DMS 273 treated with DMSO at 0.1 percent for 48 hours (cell line): ENCODE measurements at regions not wholly inside any gene's neighbourhood (a gene's known extent, or its start where the extent isn't known, plus 50 kb on each side); places are given as distances from the start of the nearest gene placed in this dataset.
"Not testable (repeated sequence)": the region's sequence is repeated elsewhere in the genome, so short reads cannot be mapped to it uniquely, and the experiment has no call there.

Experiments
- DNase-seq: peaks from one replicate; lab custom pipeline; 2025; lab: John Stamatoyannopoulos, UW

DNA sequence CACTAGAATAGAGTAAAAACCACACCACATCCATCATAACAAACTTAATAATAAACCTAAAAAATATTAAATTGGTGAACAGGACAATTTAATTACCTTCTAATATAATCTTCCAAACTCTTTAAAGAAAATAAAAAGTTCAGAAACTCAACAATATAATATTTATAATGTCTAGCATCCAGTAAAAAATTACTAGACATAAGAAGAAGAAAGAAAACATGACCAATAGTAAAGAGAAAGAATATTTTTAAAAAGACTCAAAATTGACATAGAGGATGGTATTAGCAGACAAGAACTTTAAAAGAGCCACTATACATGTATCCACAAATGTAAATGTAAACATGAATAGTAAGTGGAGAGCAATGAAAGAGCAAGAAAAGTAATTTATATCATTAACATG is 388.4 kb downstream of the TFEC start:
- no peak for DNase-seq

DNA sequence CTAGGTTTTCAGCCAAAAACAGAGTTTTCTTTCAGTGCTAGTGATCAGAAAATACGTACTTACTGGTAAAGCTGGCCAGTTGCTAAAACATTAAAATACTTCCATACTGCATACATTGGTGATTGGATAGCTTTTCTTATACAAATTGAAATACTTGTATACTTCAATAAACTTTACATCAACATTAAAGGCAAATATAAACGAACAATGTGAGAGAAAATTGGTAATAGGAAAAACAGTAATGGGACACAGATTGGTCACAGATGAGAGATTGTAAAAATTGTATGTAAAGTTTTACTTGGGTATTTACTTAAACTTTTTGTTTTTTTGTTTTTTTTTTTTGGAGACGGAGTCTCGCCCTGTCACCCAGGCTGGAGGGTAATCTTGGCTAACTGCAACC is 391.7 kb downstream of the TFEC start:
- DNase-seq = no peak

DNA sequence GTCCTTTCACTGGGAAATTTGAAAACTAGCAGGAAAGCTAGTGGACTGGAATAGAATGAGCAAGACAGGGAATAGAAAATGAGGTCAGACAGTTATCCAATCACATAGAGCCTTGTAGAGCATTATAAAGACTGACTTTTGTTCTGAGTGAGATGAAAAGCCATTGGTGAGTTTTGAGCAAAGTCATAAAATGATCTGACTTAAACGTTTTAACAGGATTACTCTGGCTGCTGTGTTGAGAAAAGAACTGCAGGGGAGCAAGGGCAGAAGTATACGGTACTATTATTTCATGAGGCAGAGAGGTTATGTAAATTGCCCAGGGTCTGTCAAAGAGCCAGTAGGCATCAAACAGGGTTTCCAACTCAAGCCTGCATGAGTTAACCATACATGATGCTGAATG is 393.4 kb downstream of the TFEC start:
- no peak for DNase-seq

DNA sequence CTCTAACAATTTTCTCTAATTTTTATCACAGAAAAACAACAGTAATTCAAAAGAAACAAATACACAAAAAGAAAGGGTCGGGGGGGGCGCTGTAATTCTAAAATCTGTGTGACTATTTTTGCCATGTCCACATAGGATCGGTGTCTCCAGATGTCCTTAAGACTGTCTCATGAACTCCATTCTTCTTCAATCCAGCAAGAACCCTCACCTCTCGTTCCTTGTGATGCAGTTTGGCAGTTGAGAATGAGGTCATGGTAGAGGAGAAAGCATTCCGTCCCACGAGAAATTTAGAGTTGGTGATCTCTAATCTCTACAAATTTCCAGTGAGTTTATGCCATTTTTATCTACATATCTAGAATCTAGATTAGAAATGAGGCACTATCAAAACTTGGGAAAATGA is 394.7 kb downstream of the TFEC start:
- no peak for DNase-seq

DNA sequence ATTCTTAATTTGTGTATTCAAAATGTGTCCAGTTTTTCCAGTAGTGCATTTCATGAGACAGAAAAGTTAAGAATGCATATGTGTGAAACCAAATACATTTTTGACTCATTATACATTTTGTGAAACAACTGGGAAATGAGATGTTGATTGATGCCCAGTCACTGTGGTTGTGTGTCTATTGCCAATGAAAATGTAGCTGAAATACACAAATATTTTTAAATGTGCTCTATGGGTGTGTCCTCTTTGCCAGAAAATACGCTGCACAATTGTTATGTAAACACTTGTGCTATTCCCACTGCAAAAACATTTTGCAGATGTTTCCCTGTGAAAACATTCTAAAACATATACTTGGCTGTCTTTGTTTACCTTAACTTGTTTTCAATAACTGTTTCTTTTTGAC is 395.2 kb downstream of the TFEC start:
- no peak for DNase-seq

DNA sequence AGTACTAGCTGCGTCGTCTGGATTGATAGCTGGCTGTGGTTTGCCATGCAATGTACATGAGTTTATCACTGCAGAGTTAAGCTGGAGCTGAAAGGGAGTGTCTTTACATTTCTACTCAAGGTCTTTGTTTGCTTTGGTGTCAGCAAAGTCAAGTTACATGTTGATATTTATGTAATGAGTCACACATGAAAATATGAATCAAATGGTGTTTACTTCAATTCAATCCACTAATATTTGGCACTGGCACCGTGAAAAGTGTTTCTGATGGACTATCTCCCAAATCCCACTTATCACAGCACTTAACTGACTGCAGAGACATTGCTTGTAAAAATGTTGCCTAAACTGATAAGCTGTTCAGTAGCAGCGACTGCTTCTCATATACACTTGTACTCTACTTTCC is 395.9 kb downstream of the TFEC start:
- no peak for DNase-seq

DNA sequence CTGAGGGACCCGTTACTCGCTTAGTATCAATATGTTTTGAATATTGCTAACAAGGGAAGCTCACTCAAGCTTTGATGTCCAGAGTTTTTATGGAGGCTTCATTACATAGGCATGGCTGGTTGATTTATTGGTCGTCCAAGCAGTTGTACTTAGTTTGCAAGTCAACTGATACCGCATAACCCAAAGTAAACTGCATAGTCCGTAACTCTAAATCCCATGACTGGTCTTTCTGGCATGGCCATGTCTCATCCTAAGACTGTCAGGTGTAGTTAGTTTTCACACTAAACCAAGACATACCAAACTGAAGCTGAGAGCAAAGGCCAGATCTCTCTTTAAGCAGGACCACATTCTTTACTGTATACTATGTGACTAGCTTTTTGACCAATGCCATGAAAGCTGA is 397.9 kb downstream of the TFEC start:
- no peak for DNase-seq

DNA sequence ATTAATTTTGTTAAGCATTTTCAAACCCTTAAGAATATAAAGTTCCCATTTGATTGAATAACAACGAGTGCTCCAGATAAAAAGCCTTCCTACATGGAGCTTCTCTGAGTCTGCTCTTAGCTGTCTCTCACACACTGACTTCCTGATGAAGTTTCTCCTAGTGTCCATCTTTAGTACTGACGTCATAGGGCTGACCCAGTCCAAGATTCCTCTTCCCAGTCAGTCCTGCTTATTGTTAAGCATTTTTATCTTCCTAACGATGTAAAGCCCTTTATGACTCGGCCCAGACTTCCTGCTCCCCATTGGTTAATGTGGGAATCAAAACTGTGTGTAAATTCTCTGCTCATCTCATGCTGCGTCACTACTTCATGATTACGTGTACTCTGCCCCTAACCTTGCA is 398.8 kb downstream of the TFEC start:
- DNase-seq = no peak

DNA sequence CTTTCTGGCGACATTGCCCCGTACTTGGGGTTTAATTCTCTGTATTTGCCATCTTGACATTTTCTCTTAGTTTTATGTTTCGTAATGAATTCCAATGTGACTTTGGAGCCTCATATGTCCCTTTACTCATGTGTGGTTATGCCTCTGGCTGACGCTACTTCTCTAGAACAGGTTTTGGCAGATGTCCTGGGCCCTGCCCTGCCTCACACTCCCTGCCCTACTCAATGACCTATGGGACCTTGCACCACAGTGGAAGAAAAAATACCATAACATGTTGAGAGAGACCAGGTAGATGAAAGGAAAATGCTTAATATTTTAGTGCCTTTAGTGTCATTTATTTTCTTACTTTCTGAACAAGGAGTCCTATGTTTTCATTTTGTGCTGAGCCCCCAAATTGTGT is 400.5 kb downstream of the TFEC start:
- no peak for DNase-seq

DNA sequence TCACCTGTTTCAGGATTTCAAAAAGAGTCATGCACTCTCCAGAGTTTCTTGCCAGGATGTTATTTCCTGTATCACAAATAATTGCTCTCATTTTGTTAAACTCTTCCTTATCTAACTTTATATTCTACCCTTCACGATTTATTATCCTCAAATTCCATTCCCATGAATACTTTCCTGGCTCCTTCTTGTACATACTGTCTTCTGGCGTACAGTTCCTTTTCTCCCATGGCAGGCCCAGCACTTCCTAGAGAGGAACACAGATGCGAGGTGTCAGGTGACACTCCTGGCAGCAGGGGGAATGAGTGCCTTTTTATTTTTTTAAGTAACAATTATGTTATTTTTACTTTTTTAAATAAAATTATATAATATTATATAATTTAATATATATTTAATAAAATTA is 411.9 kb downstream of the TFEC start:
- DNase-seq = no peak

DNA sequence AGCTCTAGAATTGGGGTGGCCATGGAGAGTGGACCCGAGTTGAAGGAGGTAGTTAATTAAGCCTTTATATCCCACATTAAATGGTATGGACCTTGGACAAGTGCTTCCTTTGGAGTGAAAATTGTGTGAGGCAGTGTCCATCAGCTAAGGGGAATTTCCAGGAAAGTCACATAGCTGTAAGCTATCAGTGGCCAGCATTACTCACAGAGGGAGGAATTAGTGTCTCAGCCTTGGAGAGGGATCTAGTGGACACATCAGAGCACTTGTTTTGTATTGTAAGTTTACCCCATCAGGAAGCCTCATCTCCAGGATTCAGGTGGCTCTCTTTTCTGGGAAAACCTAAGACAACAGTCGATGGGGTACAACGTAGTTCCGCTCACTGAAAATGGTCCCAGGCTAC is 416.7 kb downstream of the TFEC start:
- no peak for DNase-seq

DNA sequence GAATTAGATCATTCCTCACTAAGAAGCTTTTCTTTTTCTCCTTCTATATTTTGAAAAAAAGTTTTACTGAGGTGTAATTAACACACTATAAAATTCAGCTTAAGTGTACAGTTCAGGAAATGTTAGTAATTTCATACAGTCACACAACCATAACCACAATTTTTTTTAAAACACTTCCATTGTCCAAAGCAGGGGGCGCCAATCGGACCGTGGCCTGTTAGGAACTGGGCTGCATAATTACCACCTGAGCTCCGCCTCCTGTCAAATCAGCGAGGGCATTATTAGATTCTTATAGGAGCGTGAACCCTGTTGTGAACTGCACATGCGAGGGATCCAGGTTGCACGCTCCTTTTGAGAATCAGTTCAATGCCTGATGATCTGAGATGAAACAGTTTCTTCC is 427.1 kb downstream of the TFEC start:
- no peak for DNase-seq

DNA sequence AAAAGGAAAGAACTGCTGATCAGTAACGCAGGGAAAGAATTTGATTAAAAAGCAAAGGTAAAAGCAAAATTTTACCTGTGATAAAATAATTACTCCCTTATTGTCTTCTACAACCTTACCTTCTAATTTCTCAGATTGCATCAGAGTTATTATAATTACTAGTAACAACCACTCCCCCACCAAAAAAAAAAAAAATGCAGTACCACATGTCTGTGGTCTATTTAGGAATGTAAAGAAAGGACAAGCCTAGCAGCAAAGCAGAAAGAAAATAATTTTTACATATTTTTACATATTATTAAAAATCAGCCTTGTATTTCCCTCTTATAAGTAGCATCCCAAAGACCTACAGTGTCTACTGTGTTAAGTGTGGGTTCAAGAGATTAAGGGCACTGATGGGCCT is 430.4 kb downstream of the TFEC start:
- no peak for DNase-seq

DNA sequence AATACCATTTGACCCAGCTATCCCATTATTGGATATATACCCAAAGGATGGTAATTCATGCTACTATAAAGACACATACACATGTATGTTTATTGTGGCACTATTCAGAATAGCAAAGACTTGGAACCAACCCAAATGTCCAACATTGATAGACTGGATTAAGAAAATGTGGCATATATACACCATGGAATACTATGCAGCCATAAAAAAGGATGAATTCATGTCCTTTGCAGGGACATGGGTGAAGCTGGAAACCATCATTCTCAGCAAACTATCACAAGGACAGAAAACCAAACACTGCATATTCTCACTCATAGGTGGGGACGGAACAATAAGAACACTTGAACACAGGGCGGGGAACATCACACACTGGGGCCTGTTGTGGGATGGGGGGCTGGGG is 431.4 kb downstream of the TFEC start:
- DNase-seq = not testable (repeated sequence)

DNA sequence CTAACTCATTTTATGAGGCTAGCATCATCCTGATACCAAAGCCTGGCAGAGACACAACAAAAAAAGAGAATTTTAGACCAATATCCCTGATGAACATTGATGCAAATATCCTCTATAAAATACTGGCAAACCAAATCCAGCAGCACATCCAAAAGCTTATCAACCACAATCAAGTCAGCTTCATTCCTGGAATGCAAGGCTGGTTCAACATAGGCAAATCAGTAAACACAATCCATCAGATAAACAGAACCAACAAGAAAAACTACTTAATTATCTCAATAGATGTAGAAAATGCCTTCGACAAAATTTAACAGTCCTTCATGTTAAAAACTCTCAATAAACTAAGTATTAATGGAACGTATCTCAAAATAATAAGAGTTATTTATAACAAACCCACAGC is 433.3 kb downstream of the TFEC start:
- not testable (repeated sequence) for DNase-seq

DNA sequence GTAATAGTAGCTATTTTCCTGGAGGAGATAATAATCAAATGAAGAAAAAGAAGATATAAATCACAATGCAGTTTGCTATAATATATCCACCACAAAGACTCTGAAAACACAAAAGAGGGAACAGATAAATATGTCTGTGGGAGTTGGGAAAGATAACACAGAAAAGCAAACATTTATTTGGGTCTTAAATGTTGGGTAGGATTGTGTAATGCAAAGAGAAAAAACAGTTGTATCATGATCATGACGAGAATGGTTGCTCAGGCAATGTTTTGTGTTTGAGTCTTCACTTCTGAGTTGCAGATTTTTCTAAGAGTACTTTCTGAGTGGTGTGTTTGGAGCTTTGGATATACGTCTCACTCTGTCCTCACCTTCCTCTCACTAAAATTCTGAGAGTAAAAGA is 437.5 kb downstream of the TFEC start:
- DNase-seq = no peak

DNA sequence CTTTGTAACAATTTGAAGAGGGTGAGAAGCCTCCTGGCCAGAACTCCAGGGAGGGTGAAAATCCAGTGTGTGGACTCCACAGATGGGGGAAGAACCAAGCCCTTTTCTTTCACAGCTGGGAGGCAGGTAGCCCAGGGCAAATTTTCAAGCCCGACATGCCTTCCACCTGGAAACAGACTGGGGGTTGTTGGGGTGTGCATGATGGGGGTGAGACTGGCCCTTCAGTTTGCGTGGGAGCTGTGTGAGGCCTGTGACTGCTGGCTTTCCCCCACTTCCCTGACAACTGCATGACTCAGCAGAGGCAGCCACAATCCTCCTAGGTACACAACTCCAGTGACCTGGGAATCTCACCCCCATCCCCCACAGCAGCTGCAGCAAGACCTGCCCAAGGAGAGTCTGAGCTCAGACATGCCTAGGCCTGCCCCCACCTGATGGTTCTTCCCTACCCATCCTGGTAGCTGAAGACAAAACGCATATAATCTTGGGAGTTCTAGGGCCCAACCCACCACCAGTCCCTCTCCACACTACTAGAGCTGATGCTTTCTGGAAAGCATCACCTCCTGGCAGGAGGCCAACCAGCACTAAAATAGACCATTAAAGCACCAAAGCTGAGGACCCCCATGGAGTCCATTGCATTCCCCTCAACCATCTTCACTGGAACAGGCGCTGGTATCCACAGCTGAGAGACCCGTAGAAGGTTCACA is 445.4 kb downstream of the TFEC start:
- no peak for DNase-seq

DNA sequence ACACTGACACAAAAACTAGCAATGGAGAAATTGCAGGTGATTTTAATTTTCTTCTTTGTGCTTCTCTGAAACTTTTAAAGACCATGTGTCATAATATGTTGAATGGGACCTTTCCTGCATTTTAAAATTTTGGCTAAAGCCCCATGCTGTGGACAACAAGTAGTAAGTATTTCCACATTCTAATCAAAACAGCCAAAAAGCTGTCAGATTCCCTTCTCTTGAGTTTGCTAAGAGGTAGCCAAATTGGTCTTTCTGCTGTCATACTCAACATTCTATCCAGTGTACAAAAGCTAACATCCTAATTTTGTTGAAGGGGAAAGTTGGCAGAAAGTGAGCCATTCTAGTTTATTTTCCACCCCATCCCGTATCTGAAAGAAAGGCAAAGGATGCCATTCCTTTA is 447.6 kb downstream of the TFEC start:
- DNase-seq = no peak

DNA sequence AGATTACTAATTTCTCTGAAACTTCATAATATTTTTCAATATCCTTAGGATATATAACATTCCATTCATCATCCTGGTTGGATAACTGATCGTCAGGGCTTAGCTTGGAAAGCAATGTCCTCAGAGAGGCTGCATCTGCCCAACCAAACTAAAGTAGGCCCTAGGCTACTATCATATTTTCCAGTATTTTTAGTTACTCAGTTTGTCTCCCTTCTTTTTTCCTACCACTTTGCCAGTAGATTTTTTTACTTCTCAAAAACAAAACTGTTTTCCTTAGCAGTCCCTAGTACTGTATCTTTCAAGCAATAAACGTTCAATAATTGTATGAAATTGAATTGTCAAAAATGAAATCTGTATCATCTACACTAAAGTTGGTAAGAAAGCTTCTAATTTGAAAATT is 452.0 kb downstream of the TFEC start:
- DNase-seq = no peak

DNA sequence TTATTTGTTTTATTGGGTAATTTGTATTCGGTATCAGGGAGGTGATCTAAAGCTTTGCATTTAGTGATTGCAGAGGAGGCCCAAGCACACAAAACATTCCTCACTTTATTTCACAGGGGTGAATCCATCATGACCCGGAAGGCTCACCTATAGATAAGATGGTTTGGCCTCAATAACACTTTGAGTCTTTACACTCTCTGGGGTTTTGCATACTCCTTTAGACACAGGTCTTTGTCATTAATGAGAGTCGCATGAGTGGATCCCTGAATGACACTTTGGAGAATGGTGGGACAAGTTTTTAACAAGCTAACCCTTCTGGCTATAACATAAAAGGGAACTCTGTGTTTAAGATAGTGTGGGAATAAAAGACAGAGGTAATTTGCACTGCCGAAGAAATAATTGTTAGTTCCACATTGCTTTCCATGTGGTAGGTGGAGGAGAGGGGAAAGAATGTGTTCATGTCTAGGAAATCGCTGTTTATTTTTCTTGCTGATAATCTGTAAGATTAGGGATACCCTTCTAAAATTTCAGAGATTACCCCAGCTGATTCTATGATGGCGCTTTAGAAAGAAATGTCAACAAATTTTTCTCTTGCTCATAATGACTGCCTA is 455.8 kb downstream of the TFEC start:
- DNase-seq = no peak

DNA sequence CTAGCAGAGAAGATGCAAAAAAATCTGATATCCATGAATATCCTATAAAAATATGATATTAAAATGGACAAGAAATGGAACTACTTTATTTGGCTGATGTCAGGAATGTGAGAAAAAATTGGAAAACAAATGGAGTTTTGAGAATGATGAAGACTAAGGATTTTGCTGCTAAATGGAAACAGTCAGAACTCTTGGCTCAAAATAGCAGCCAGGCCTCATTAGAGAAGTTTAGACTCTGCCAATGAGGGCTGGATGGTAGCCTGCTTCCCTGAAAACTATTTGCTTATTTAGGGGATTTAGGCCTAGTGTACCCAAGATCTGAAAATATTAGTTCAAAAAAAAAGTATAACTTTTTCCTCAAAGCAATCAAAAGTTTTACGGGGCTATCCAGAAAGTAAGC is 458.5 kb downstream of the TFEC start:
- no peak for DNase-seq

DNA sequence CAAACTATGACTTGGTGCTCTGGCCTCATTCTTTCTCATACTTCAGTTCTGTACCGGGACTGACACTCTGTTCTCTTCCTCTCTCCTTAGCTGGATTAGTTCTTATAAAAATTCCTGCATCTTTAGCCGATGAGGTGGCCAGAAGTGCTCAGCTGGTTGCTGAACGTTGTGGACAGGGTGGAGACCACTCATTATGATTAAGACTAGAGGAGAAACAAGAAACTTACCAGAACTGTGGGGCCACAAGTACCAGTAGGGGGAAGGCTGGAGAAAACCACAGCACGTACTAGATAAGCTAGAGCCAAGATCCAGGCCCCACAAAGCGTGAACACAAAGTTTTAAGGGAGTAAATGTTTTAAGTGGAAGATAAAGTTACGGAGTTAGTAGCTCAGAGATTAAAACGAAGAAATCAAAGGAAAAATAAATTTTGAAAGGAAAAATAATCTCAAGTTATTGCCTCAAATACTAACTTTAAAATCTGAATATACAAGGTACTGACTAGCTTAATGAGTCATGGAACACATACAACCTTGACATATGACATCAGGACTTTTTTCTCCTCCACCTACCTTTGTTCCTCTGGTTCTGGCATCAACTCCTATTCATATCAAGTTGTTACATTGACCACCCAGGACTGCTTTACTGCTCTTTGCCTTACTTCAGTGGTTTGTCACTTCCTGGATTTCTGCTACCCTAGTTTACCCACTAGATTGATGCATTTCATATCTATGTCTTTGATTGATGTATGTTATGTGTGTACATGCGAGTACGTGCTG is 469.0 kb downstream of the TFEC start:
- no peak for DNase-seq

DNA sequence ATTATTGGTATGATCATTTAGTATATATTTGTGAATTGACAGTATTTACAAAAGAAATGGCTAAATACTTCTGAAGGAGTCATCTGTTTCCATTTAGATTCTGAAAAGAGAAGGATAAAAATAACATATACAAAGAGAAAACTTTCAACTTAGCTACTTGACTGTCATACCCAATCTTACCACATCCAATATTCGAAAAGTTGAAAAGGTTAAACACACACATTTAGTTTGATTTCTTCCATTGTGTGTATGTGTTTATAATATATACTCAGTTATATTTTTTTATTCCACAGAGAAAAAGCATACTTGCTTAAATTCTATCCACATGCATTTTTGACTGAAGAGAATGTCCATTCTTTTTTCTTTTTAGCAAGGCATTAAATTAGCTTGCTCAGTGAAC is 470.7 kb downstream of the TFEC start:
- DNase-seq = no peak

DNA sequence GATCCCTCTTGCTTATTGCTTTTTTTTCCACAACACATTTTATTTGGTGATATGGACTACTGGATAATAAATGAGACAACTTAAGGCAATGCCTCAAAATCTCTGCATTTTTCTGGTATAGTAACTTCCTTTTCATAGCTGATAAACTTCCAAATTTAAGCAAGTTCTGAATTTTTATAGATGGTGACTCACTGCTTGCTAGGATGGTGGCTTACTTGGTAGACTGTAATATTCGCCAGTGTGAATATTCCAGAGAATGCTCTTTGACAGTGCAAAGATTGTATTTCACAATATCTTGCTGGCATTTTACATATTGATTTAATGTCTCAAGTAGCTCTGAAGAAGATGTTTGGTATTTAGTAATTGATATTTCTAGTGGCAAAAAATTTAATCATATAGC is 472.4 kb downstream of the TFEC start:
- DNase-seq = no peak
